Activated CD8-positive, alpha-beta memory T cell treated with anti-CD3 and anti-CD28 coated beads for 48 hours (primary cell): ENCODE measurements at regions not wholly inside any gene's neighbourhood (a gene's known extent, or its start where the extent isn't known, plus 50 kb on each side); places are given as distances from the start of the nearest gene placed in this dataset.

ENCODE experiments used
- DNase-seq, 3 experiments: peaks; one replicate each; pipeline ENCODE4 v3.0.0-alpha.2; 2020; ENCODE audit warnings: low read depth in 2 of 3, low spot score in 2 of 3

DNA sequence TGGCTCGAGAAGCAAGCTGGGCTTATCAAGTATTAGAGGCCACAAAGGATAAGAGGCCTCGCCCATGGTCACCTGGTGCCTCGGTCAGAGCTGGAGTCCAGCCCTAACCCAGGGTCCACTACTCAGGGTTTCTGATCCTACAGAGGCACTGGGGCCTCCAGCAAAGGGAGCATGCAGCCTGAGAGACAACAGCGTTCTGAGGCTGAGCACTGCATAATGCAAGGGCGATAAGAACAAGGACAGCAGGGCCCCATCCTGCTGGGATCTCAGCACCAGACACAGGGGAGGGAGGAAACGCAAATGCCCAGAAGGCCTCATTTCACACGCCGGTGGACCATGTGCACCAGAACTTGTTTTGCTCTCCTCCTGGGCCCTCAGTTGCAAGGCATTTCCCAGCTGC, 63.0 kb downstream of the C5orf15 start:
- DNase-seq, result no peak

DNA sequence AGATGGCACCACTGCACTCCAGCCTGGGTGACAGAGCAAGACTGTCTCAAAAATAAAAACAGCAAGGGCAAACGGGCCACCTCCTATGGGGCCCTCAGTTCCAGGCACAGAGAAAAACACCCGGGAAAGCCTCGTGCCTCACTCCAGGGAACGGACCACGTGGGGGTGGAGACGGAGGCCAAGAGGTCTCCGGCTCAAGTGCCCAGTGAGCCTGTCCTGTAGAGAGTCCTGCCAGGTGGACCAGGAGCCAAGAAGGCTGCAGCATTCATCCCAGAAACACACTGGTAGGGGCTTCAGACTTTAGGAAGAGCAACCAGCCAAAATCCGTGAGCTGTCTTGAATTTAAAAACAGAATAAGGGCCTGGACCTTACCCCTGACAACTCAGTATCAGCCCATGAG, 63.8 kb downstream of the C5orf15 start:
- DNase-seq, result no peak

GRCh38 chr5:133902511-133903118, 65.8 kb downstream of the C5orf15 start:
- no peak for DNase-seq

- DNase-seq, result no peak
Observed at GRCh38 chr5:133900534-133901270, 67.7 kb downstream of the C5orf15 start.

GRCh38 chr5:133899506-133899905, 68.9 kb downstream of the C5orf15 start:
- no peak for DNase-seq

DNA sequence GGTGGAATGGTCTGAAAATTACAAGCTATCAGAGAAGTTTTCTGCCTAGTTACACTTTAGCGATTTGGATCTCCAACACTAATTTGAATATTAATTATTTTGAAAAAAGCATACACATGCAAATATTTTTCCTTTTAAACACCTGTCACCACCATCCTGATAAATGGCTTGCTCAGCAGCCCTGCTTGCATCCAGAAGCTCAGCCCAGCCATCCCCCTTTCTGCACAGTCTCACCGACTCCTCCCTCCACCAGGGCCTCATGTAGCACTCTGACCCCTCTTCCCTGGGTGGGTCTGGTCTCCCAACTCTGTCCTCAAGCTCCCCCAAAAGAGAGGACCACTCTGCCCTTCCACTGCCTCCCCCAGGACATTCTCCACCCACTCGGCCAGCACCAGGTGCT, 70.0 kb downstream of the C5orf15 start:
- DNase-seq, result no peak

DNA sequence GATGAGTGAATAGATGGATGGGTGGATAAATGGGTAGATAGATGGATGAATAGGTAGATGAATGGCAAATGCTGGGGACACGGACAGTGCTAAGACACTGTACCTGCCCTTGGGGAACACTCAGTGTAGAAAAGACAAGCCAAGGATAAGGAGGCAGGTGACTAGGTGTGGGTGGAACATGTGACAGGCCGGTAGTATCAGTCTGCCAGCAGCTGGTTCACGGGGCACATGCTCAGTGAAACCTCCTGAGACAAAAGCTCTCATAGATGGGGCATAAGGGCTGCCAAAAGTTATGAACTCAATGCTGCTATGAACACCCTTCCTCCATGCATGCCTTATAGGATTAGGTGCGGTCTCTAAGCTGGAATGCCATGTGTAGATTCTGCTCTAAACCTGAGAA, 71.0 kb downstream of the C5orf15 start:
- DNase-seq, result no peak

- no peak for DNase-seq
Observed at GRCh38 chr5:133896873-133897272, 71.6 kb downstream of the C5orf15 start.

DNA sequence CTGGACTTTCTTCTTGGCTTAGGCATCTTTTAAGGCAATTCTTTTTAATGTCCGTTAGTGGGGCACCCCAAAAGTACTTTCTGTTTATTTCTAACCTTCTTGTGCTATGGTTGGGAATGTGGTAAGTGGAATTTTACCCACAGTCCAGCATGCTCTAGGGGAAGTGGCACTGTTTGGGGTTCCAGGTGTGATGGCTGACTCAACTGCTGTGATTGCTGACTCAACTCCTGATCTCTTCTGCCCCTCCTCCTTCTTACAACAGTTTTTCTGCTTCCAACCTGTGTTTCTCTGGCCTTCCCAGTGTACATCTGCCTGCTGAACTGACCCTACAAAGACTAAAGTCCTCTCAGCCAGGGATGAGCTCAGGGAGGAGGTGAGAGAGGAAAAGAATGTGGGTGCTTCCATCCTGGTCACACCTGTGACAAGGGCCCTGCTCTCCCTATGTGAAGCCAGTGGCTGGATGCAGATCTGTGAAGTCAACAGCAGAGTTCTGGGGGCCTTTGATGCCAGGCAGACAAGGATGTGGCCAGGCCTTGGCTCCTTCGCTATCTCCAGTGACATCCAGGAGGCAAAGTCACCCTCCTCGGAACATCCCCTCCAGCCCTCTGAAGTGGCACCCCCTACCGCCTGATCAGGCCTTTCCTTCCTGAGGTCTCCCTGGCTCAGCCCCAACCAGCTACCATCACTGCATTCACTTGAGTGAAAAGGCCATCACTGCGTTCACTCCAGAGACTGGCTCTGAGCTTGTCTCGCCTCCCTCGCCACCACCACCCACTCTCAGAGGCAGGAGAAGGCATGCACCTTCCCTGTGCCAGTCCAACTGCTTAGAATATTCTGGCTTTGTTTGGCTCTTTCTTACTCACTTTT, 72.2 kb downstream of the C5orf15 start:
- no peak for DNase-seq

- DNase-seq, result no peak
Observed at GRCh38 chr5:133894143-133894542, 74.3 kb downstream of the C5orf15 start.

GRCh38 chr5:133892774-133893173, 75.7 kb downstream of the C5orf15 start:
- DNase-seq, result no peak

DNA sequence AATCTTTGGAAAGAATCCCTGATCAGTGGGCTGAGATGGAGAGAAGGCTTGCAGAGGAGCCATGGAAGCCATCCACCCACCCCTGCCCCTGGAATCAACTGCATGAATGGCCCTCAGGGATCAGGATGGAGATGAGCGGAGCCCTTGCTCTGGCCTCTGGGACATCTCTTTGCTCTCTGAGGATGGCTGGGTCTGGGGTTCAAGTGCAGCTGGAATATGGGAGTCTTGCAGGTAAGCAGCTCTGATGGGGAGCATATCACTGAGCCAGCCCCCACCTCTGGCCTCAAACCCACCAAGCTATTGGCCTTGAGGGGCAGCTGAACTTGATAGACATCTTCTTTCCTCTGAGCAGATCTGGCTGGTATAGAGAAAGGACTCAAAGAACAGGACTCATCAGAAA, 76.1 kb downstream of the C5orf15 start:
- DNase-seq, result no peak

- no peak for DNase-seq
Observed at GRCh38 chr5:133891390-133891789, 77.0 kb downstream of the C5orf15 start.

- no peak for DNase-seq
Observed at GRCh38 chr5:133890776-133891280, 77.6 kb downstream of the C5orf15 start.

GRCh38 chr5:133890314-133890713, 78.1 kb downstream of the C5orf15 start:
- no peak for DNase-seq

DNA sequence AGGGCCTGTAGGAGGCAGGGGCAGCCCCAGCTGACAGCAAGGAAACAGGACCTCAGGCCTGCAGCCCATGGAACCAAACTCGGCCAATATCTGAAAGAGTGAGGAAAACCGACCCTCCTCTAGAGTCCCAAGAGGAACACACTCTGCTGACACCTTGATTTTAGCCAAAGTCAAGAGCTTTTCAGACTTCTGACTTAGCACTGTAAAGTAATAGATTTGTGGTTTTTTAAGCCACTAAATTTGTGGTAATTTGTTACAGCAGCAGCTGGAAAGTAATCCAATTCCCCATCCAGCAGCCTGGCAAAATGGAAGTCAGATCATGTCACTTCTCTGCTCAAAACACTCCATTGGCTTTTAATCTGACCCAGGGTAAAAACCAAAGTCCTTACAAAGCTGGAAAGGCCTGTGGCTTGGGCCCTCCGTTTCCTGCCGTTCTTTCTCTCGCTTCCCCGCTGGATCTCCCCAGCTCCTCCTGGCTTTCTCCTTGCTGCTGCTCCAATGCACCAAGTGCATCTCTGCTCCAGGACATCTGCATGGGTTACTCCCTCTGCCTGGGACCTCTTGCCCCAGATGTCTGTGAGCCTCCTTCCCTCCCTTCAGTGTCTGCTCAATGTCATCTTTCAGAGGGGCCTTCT, 79.0 kb downstream of the C5orf15 start:
- DNase-seq, result no peak

DNA sequence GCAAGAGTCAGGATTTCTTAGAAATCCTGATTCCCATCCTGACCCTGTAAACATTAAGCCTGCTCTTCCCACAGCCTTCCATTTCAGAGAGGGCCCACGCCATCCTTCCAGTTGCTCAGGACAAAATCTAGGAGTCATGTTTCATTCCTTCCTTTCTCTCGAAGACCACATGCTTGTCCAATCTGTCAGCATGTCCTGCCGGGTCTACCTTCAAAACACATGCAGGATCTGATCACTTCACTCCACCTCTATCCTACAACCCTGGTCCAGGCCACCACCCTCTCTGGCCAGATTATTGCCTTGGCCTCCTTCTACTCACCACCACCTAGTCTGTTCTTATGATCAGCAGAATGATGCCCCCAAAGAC, 79.8 kb downstream of the C5orf15 start:
- DNase-seq, result no peak

GRCh38 chr5:133885566-133885965, 82.9 kb downstream of the C5orf15 start:
- no peak for DNase-seq

DNA sequence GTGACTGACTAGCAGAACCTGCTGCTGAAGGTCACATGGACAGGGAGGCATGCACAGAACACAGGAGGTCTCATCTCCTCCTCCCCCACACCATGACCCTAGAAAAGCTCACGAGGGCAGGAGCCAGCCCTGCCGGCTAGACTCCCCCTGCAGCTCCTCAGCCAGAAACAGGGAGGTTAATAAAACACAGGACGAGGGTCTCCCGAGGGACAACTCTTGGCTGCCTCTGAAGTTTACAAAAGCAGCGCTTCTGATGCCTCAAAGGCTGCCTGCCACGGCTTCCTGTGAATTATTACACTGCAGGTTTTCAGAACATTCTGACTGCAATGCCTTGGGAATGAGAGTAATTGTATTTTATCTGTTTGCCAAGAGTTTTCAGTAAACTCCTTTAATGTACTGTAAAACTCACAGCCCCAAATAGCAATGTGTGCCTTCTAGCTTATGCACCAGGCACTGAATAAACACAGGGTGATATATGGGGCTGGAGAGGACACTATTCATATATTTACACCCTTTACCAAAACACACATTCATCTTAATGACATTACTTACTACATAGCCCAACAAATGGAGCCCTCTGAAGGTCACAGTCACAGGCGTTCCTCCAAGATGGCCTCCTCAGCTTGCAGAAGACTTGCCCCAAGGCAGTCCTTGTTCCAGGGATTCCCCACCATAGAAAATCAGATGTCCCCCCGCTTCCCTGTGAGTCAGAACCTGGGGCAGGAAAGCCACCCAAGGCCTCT, 83.7 kb downstream of the C5orf15 start:
- no peak for DNase-seq

DNA sequence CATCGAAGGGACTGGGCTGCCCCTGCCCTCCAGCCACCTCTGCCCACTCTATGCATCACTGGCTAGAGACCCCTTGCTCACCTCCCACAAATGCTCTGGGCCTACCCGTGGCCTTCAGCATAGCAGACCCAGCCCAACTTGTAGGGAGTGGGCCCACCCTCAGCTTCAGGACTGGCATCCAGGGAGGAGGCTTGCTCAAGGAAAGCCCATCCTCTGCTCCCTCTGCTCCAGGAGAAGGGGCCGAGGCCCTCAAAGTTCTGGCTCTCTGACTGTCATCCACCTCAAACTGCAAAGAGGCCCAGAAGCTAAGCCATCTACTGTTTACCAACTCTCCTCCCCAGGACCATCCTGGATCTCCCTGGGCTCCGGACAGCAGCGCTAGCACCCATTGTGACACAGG, 84.5 kb downstream of the C5orf15 start:
- no peak for DNase-seq

- DNase-seq, result no peak
Observed at GRCh38 chr5:133882846-133883245, 85.6 kb downstream of the C5orf15 start.
